Hematopoietic multipotent progenitor cell treated with erythropoietin and hydrocortisone succinate and interleukin-3 and kit ligand, for 4 days (in vitro differentiated cells): ENCODE measurements at regions not wholly inside any gene's neighbourhood (a gene's known extent, or its start where the extent isn't known, plus 50 kb on each side); places are given as distances from the start of the nearest gene placed in this dataset.

Experiments used
- DNase-seq: peaks from one replicate; pipeline ENCODE4 v3.0.0-alpha.2; 2015

DNA sequence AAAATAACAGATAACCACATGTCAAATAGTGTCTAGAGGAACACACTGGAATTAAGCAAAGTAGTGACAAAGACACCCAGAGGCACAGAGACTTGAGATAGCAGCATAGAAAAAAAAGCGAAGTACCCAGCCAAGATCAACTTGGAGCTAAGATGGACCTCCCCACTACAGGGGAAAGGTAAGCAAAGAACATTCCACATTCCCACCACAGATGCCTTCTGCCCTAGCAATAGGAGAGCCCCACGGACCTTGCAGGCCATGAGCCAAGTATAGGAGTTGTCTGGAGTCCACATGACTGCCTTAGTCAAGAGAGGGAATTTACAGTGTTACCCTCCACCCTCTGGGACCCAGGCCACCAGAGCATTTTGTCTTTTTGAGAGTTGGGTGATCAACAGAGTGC lies 110.7 kb upstream of the SPRY2 start:
- DNase-seq: no peak

DNA sequence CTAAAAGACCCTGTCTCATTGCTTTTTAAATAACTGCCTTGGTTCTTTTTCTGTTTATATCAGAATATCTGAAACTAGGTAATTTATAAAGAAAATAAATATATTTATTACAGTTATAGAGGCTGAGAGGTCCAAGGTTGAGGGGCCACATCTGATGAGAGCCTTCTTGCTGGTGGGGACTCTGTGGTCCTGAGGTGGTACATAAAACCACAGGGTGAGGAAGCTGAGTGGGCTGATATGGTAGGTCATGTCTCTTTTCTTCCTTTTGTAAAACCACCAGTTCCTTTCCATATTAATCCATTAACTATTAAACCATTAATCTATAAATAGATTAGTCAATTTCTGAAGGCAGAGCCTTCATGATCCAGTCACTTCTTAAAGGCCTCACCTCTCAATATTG lies 109.5 kb upstream of the SPRY2 start:
- peak; percentile 37 for DNase-seq

DNA sequence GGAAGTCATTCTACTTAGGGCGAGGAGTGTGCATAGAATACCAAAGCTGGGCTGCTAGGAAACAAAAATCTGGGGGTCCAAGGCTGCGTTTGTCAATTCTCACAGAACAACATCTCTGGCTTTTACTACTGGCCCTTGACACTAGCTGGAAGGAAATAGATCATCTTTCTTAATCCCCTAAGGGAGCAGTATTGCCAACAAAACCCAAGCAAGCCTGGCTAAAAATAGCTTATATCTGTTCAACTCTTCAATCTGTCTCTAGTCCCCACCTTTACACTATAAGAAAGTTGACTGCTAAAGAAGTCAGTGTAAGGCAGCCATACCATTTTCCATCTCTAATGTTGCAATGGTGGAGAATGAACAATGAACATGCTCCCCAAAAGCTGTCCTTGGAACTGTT lies 107.8 kb upstream of the SPRY2 start:
- DNase-seq: no peak

DNA sequence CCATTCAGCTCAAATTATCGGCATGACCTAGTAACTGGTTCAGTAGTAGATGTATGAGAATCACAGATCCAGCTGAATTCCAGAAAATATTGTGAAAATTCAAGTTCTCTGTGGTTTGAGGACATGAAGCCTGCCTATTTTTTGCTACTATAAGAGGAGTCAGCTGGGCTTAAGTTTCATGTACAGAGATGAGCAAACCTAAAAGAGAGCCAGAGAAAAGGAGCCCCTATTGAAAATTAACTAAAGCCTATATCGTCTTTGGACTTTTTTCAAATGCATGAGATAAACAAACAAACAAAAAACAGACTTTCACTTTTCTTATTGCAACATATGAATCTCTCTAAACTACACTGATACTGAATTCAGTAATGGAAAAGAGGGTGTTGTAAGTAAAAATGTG lies 106.8 kb upstream of the SPRY2 start:
- DNase-seq: no peak

DNA sequence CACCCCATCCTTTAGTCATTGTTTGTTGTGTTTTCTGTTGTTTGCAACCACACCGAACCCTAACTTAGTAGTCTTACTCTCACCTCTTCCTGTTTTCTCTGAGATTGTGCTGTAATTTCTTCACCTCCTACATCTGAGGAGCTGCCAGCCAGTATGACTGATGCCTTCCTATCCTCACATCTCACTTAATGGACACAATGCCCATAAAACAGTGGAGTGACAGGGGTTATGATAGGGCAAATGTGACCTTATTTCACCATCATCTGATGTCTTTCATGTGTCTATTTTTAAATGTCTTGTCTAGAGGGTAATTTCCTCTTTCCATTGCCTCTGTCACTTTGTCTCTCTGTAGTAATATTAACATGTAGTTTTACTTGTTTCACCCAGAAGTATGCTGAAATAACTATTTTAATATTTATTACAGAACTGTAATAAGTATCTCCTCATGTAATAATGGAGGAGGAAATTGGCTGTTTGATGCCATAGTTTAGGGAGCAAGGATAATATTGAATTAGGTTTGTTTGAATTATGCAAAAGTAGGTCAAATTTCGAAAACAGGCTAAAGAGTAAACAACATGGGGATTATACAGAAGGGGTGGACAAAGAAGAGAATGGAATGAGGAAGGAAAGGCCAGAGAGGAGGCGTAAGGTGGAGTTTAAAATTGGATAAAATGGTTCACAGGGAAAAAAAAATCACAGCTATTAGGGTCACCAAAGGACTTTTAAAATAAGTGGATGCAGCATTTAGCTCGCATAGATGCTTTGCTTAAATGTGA lies 103.5 kb upstream of the SPRY2 start:
- DNase-seq: peak; percentile 36

DNA sequence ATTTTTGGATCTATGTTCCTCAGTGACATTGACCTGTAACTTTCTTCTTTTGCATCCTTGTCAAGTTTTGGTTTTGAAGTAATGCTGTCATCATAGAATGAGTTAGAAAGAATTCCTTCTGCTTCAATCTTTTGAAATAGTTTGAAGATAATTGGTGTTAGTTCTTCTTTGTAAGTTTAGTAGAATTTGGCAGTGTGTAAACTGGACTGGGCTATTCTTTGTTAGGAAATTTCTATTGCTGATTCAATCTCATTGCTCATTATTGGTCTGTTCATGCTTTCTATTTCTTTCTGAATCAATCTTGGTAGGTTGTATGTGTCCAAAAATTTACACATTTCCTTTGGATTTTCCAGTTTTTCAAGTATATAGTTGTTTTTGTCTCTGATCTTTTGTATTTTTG lies 101.7 kb upstream of the SPRY2 start:
- no peak for DNase-seq

DNA sequence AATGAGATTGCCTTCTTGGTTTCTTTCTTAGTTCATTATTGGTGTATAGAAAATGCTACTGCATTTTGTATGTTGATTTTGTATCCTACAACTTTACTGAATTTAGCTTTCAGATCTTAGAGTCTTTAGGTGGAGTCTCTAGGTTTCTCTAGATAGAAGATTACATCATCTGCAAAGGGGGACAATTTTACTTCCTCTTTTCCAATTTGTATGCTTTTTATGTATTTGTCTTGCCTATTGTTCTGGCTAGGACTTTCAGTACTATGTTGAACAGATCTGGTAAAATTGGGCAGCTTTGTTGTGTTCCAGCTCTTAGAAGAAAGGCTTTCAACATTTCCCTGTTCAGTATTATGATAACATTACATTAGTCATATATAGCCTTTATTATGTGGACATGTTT lies 101.0 kb upstream of the SPRY2 start:
- peak; percentile 79 for DNase-seq

DNA sequence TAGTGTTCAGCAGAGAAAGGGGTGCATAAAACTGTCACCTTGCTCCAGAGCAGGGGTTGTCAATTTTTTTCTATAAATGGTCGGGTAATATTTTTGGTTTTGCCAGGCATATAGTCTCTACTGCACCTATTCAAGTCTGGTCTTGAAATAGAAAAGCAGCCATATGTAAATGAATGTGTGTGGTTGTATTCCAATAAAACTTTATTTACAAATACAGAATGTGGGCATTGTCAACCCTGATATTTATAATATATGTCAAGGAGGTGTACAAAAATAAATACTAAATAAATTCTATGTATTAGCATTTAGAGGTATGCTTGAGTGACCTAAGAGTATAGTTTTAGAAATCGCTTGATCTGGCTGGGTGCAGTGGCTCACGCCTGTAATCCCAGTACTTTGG lies 97.6 kb upstream of the SPRY2 start:
- no peak for DNase-seq

DNA sequence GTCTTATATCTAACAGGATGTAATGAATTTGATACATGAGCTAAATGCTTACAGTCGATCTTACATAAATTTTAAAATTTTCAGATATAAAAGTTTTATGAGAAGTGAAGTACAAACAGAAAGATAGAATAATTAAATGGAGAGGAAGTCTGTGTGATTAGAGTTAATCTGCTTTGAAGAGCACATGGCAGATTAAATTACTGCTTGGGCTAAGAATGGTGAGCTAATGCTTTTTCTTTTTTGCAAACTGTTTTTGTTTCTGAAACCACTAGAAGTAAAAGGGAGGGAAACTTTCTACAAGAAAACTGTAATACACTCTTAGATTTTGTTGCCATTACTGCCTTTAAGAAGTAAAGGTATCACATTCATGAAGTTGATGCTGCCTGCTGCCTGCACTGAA lies 96.3 kb upstream of the SPRY2 start:
- DNase-seq: no peak

DNA sequence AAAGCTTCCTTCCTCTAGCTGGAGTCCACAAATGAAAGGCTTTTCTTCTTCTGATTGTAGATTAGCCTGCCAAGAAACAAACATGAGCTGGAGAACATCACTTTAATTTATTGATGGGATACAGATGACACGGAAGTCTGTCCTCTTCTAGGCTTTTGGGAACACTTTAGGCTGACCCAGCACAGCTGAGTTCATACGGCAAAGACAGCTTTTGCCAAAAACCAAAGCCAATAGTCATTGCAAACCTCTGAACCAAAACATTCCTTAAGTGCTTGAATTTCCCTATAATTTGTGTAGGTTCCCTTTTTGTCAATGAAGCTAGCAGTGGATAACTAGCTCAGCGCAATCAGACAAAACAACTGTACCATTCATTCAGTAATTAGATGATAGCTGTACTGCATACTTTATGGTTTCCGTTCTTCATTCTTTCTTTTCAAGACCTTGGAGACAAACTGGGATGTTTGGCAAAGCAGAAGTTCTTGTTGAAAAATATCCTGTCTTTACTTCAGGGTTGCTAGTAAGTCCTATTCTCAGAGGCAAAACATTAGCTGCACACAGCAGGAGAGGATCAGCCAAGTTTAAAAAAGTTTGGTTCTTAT lies 95.7 kb upstream of the SPRY2 start:
- no peak for DNase-seq

DNA sequence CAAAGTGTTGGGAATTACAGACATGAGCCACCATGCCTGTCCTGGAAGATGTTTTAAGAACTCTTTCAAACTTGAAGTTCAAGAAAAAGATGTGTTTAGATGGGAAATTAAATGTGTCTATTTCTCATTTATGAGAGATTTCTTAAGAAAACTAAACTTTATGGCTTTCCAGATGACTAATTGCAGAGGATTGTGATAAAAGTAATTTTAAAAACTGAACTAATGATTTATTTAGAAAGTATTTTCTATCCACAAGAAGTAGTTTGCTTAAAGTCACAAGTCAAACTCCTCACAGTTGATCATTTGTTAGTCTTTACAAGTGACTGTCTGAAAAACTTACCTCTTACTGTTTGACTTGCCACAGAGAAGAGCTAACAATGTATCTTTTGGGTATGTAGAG lies 89.6 kb upstream of the SPRY2 start:
- no peak for DNase-seq

DNA sequence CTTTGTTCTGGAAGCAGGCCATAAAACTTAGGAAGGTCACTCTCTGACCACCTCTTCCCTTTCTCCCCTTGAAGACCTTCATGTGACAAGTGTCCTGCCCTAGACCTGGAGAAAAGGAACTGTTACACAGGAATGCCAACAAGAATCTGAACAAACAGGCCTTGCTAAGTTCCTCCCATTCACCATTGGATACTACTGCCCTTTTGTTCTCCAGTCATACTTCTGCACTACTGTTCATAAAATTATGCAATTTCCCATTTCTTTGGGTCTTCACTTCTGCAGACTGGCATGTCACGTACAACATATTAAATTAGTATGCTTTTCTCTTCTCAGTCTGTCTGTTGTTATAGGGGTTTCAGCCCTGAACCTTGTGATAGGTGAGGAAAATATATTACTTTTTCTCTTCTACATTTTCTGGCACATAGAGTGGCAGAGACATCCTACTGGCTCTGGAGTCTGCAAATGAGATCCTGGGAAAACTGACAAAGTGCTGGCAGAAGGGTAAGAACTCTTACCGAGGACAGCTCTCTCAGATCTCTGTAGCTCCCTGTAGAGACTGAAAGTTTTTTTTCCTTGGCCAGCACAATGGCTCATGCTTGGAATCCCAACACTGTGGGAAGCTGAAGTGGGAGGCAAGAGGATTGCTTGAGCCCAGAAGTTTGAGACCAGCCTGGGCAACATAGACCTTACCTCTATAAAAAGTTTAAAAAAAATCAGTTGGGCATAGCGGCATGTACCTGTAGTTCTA lies 87.6 kb upstream of the SPRY2 start:
- peak; percentile 32 for DNase-seq

DNA sequence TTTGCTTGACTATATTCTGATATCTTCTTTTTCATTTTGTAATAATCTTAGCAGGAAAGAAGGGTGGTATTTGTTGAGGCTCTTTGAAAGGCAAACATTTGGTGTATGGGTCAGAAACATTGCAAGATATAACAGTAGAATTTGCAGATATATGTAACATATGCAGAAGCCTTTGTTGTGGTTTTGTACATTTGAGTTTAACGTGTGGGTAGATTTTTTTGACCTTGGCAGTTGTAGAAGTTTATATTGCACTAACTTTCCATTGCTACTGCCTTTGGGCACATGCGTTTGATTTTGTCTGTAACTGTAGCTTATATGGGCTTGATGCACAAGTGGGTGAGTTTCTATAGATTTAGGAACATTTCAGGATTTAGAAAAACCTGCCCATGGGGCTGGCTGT lies 78.5 kb upstream of the SPRY2 start:
- DNase-seq: no peak

DNA sequence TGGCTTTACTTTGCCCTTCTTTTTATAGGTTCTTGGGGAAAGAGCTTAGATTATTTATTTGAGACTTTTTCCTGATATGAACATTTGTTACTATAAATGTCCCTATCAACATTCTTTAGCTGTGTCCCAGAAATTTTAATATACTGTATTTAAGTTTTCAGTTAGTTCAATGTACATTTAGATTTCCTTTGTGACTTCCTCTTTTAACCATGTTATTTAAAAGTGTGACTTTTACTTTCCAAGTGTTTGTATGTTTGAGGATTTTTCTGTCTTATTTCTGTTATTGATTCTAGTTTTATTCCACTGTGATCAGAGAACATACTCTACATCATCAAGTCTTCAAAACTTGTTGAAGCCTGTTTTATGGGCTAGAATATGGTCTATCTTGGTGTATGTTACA lies 72.7 kb upstream of the SPRY2 start:
- no peak for DNase-seq

DNA sequence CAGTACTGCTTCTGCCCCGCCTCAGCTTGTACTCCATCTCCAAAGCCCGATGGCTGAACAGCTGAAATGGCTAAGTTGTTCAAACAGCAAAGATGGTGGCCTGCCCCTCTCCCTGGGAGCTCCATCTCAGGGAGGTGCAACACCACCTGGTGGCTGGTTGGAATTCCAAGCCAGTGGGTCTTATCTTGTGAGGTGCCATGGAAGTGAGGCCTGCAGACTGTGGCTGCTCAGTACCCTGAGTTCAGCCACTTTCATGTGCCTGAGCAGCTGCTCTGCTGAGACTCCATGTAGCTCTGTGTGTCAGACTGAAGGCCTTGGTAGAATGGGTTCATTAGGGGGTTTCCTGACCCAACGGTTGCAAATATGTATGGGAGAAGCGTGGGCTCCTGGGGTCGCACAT lies 67.3 kb upstream of the SPRY2 start:
- no peak for DNase-seq

DNA sequence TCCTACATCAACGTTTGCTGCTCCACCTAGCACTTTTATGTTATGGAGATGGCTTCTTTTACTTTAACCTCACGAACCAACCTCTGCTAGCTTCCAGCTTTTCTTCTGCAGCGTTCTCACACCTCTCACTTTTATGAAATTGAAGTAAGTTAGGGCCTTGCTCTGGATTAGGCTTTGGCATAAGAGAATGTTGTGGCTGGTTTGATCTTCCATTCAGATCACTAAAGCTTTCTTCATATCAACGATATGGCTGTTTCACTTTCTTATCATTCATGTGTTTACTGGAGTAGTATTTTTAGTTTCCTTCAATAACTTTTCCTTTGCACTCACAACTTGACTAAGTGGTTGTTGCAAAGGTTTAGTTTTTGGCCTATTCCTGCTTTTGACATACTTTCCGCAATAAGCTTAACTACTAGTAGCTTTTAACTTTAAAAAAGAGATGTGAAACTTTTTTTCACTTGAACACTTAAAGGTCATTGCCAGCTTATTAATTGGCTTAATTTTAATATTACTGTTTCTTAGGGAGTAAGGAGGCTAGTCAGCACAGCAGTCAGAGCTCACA lies 60.0 kb upstream of the SPRY2 start:
- no peak for DNase-seq

DNA sequence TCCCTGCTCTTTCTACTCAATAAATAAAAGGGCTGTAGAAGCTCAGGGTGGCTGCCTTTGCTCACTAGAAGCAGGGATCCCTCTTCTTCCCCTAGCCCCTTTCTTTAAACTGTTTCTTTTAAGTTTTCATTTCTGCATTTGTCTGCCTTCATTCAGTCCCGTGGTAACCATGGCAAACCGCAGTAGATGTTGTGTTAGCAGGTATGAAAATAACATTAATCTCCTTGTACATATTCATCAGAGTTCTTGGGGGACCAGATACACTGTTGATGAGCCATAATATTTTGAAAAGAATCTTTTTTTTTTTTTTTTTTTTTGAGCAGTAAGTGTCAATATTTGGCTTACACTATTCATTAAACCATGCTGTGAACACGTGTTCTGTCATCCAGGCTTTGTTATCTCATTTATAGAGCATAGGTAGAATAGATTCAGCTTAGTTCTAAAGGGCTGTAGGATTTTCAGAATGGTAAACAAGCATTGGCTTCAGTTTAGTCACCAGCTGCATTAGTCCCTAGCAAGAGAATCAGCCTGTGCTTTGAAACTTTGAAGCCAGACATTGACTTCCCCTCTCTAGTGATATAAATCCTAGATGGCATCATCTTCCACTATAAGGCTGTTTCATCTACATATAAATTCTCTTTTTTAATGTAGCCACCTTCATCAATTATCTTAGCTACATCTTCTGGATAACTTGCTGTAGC lies 59.4 kb upstream of the SPRY2 start:
- DNase-seq: no peak

DNA sequence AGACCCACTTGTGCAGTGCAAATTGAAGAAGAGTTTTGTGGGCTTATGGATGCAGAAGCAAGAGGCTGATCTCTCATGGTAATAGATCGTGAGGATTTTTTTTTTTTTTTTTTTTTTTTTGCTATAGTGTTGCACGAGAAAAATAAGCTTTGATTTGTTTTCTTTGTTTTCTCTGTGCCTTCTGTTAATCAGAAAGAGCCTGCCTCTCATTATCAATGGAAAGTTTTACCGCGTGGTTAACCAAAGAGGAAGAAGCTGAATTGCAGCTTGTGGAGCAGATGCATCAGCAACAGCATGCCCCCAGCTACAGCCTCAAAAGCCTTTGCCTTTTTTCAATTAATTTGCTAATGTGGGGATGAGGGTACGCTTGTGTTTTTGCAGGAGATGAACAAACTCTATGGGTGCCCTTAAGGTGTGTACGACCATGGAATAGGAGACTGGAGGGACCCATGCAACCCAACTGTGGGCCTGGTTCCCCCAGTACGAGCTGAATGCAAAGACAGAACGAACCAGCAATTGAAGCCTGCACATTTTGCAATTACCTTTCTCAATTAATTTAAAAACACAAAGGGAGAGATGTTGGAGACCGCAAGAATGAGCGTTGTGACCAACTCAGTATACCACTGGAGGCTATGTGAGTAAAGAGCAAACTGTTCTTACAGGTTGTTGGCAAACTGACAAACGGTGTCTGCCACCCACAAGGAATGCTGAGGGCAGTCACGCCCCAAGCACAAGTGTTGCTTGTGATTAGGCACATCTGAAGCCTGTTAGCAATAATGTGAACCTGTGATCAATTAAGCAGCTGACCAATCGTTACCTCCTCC lies 58.6 kb upstream of the SPRY2 start:
- peak; percentile 87 for DNase-seq
